Endothelial cell of umbilical vein (primary cell): ENCODE measurements at regions not wholly inside any gene's neighbourhood (a gene's known extent, or its start where the extent isn't known, plus 50 kb on each side); places are given as distances from the start of the nearest gene placed in this dataset.

Source experiments
- BruUV-seq: library from RNA; stranded (reverse); fragments of 400-500 nt; replicated peaks from 2 replicates; lab custom pipeline; 2021; lab: Mats Ljungman, UMichigan
- CTCF ChIA-PET: fragments of 300-600, 350-600 bp; sonication (Branson Sonifier 250); formaldehyde crosslinking; loops from one replicate; lab custom pipeline; 2021; ENCODE audit warnings: antibody characterized with exemption, inconsistent platforms; lab: Charles Lee
- POLR2A ChIA-PET: fragments of 300-600, 350-600 bp; sonication (Branson Sonifier 250); formaldehyde crosslinking; loops from one replicate; lab custom pipeline; 2021; ENCODE audit warnings: antibody characterized with exemption, inconsistent platforms; lab: Charles Lee
- DNase-seq: peaks from one replicate; pipeline ENCODE4 v3.0.0-alpha.2; 2011; ENCODE audit warnings: low read depth, low spot score
- FAIRE-seq: peaks from 2 replicates; lab custom pipeline; 2011; peaks lifted over from hg19 to GRCh38; lab: Jason Lieb, UNC
- H2AFZ ChIP-seq: 2 replicates; pipeline ENCODE4 v1.6.0; 2012; ENCODE audit warnings: low read depth, low read length, control low read depth, inconsistent platforms
- H3K27ac ChIP-seq: 2 replicates; pipeline ENCODE4 v1.5.1; 2011; ENCODE audit warnings: low read depth, mild to moderate bottlenecking, control low read depth, low read length, moderate library complexity; ENCODE audit not compliant: insufficient read depth
- H3K27me3 ChIP-seq, 2 experiments: 2 replicates each; pipeline versions ENCODE4 v1.6.0 to v1.6.1; 2011; ENCODE audit warnings: low read length in 2 of 2, mixed read lengths in 1 of 2; ENCODE audit not compliant: control insufficient read depth in 2 of 2, insufficient read depth in 2 of 2
- H3K36me3 ChIP-seq, 2 experiments: 2 replicates in 1 of 2; 3 replicates in 1 of 2; pipeline ENCODE4 v1.5.1; 2011; ENCODE audit warnings: low read length in 2 of 2, mild to moderate bottlenecking in 1 of 2, moderate library complexity in 1 of 2; ENCODE audit not compliant: control insufficient read depth in 2 of 2, insufficient read depth in 2 of 2; ENCODE audit errors: extremely low read depth in 1 of 2
- H3K4me1 ChIP-seq: 3 replicates; pipeline ENCODE4 v1.5.1; 2011; ENCODE audit warnings: mild to moderate bottlenecking, low read length; ENCODE audit not compliant: control insufficient read depth, insufficient read depth; ENCODE audit errors: extremely low read depth
- H3K4me2 ChIP-seq: 2 replicates; pipeline ENCODE4 v1.6.1; 2011; ENCODE audit warnings: low read length, control low read depth, mixed read lengths; ENCODE audit not compliant: insufficient read depth
- H3K4me3 ChIP-seq, 3 experiments: fragments of 200-600 bp in 1 of 3; sonication (generic), shearing (Covaris generic) in 1 of 3; replicated peaks in 1 of 3; 2 replicates each; pipeline ENCODE4 v1.5.1; 2011 to 2016; ENCODE audit warnings: control low read depth in 3 of 3, low read length in 3 of 3, mild to moderate bottlenecking in 2 of 3, inconsistent platforms in 1 of 3, low read depth in 1 of 3, moderate library complexity in 1 of 3; ENCODE audit not compliant: insufficient read depth in 1 of 3
- H3K79me2 ChIP-seq: 2 replicates; pipeline ENCODE4 v1.6.0; 2012; ENCODE audit warnings: low read length, inconsistent platforms; ENCODE audit not compliant: control insufficient read depth, insufficient read depth
- H3K9ac ChIP-seq: replicated peaks from 2 replicates; pipeline ENCODE3; 2011; ENCODE audit warnings: low read length, control low read depth; ENCODE audit not compliant: insufficient read depth; ENCODE audit errors: extremely low read depth
- H3K9me1 ChIP-seq: replicated peaks from 3 replicates; pipeline ENCODE4 v1.6.0; 2011; ENCODE audit warnings: mild to moderate bottlenecking, low read length; ENCODE audit not compliant: control insufficient read depth, insufficient read depth; ENCODE audit errors: extremely low read depth
- H3K9me3 ChIP-seq: replicated peaks from 2 replicates; pipeline ENCODE4 v1.5.1; 2012; ENCODE audit warnings: low read length, inconsistent platforms; ENCODE audit not compliant: control insufficient read depth, insufficient read depth
- H4K20me1 ChIP-seq: replicated peaks from 2 replicates; pipeline ENCODE3; 2011; ENCODE audit warnings: mild to moderate bottlenecking, low read length; ENCODE audit not compliant: control insufficient read depth, insufficient read depth; ENCODE audit errors: extremely low read depth
- CTCF ChIP-seq, 2 donors: IDR thresholded peaks; 1 replicate in 1 of 2; 2 replicates in 1 of 2; pipeline ENCODE4 v1.5.1; 2011; ENCODE audit warnings: low read length in 2 of 2, mild to moderate bottlenecking in 2 of 2, moderate library complexity in 2 of 2, control low read depth in 1 of 2, inconsistent platforms in 1 of 2, low read depth in 1 of 2; ENCODE audit not compliant: insufficient read depth in 1 of 2; ENCODE audit errors: extremely low read depth in 1 of 2
- EZH2 ChIP-seq: IDR thresholded peaks from 2 replicates; pipeline ENCODE4 v1.6.1; 2012; ENCODE audit warnings: borderline replicate concordance, low read depth, mild to moderate bottlenecking, moderate library complexity, low read length, inconsistent platforms; ENCODE audit not compliant: severe bottlenecking
- FOS ChIP-seq: IDR thresholded peaks from 2 replicates; pipeline ENCODE4 v1.6.1; 2011; ENCODE audit warnings: mild to moderate bottlenecking, low read length, moderate library complexity, borderline replicate concordance; ENCODE audit not compliant: insufficient read depth
- GATA2 ChIP-seq: IDR thresholded peaks from 2 replicates; pipeline ENCODE4 v1.7.0; 2011; ENCODE audit warnings: low read depth, mild to moderate bottlenecking, moderate library complexity, mixed read lengths, low read length; ENCODE audit not compliant: insufficient read length, insufficient read depth
- JUN ChIP-seq: IDR thresholded peaks from 2 replicates; pipeline ENCODE4 v1.6.1; 2011; ENCODE audit warnings: borderline replicate concordance, low read depth; ENCODE audit not compliant: insufficient read length, insufficient read depth
- MAX ChIP-seq: IDR thresholded peaks from 2 replicates; pipeline ENCODE4 v1.6.1; 2011; ENCODE audit not compliant: insufficient read depth, insufficient read length
- dilution Hi-C: fragments of 300-500 bp; cut with MboI; formaldehyde crosslinking; loops from one replicate; pipeline ENCODE4 v1.15.0; 2019; ENCODE audit warnings: low sequenced_read_pairs; ENCODE audit not compliant: extremely low pct_ligation_motif_present
- intact Hi-C: fragments of 100-400 bp; cut with micrococcal nuclease; formaldehyde crosslinking; loops from one replicate; pipeline ENCODE4 v1.10.0; 2022

GRCh38 chr12:28700161-28700560, 448.9 kb upstream of the FAR2 start:
- DNase-seq (no peak), FAIRE-seq (no peak)
- H3K9me3 ChIP-seq = no peaks in the 10 kb centered on the region
- no peaks in the 10 kb centered on the region for H3K79me2 ChIP-seq
- ChIA-PET CTCF (interaction anchor here (1.0 to 1.2 kb wide), 2 partner anchors 17 to 67 kb away, joined by 3 to 4 read pairs; no protein-coding TSS in a partner anchor), POLR2A (no interaction called here)
- intact Hi-C loops = no loop called here
- no peaks in the 10 kb centered on the region for H3K4me1 ChIP-seq
- no peaks in the 10 kb centered on the region for H3K36me3 ChIP-seq
- dilution Hi-C loops = no loop called here
- no peaks in the 10 kb centered on the region for H3K9me1 ChIP-seq
- no peak overlapping the region for H2AFZ ChIP-seq
- TF ChIP-seq FOS (no peak), MAX (no peak), GATA2 (no peak), CTCF (IDR thresholded peaks at IDR 0.05; ENCODE audit: extremely low read depth in 1 of 2, insufficient read depth in 1 of 2, low read depth in 1 of 2, low read length in 2 of 2) (no peak), EZH2 (no peak), JUN (no peak)
- no peak overlapping the region for H3K27ac ChIP-seq
- no peaks in the 10 kb centered on the region for H3K27me3 ChIP-seq
- H3K4me2 ChIP-seq = no peak overlapping the region
- no TSS peak for BruUV-seq
- no peak overlapping the region for H3K9ac ChIP-seq
- no peak overlapping the region for H3K4me3 ChIP-seq
- H4K20me1 ChIP-seq = no peaks in the 10 kb centered on the region
